Gastroesophageal sphincter (tissue), 4 donors: ENCODE measurements at regions not wholly inside any gene's neighbourhood (a gene's known extent, or its start where the extent isn't known, plus 50 kb on each side); places are given as distances from the start of the nearest gene placed in this dataset.

Experiments
- ATAC-seq: fragments of 150-250 bp; one replicate; pipeline ENCODE4 v1.9.1; 2016; ENCODE audit warnings: mild to moderate bottlenecking, moderate library complexity
- H3K27ac ChIP-seq, 4 donors: fragments of 200-600 bp; sonication (generic) in 3 of 4; 1 replicate in 3 of 4; 2 replicates in 1 of 4; pipeline ENCODE4 v1.5.1; 2016 to 2019
- H3K27me3 ChIP-seq: fragments of 200-600 bp; sonication (generic); one replicate; pipeline ENCODE4 v1.5.1; 2019
- H3K36me3 ChIP-seq, 2 donors: fragments of 200-600 bp; sonication (generic); one replicate each; pipeline ENCODE4 v1.5.1; 2019; ENCODE audit warnings: control low read depth in 1 of 2
- H3K4me1 ChIP-seq, 3 donors: fragments of 200-600 bp; sonication (generic); 1 replicate in 2 of 3; 2 replicates in 1 of 3; pipeline ENCODE4 v1.5.1; 2016 to 2019; ENCODE audit warnings: control low read depth in 2 of 3
- H3K4me3 ChIP-seq, 2 donors: fragments of 200-600 bp; sonication (generic); one replicate each; pipeline ENCODE4 v1.5.1; 2019; ENCODE audit warnings: mild to moderate bottlenecking in 1 of 2, moderate library complexity in 1 of 2
- H3K9me3 ChIP-seq, 3 donors: fragments of 200-600 bp; sonication (generic); one replicate each; pipeline ENCODE4 v1.5.1; 2017 to 2019; ENCODE audit warnings: control low read depth in 2 of 3
- EP300 ChIP-seq: sonication (generic); formaldehyde crosslinking; IDR thresholded peaks from one replicate; pipeline ENCODE4 v1.6.1; 2017; ENCODE audit warnings: antibody characterized with exemption, mild to moderate bottlenecking
- POLR2A ChIP-seq, 2 donors: fragments of 450-650 bp; IDR thresholded peaks; one replicate each; pipeline ENCODE4 v1.6.1; 2017; ENCODE audit warnings: antibody characterized with exemption in 2 of 2, mild to moderate bottlenecking in 2 of 2, moderate library complexity in 1 of 2
- POLR2AphosphoS5 ChIP-seq: sonication (generic); formaldehyde crosslinking; IDR thresholded peaks from one replicate; pipeline ENCODE4 v1.6.1; 2017; ENCODE audit warnings: antibody characterized with exemption
- WGBS, 2 donors: methylation state at CpG; one replicate each; pipeline ENCODE4 v1.1.5; 2018; ENCODE audit warnings: low coverage in 1 of 2; 5-methylcytosine and 5-hydroxymethylcytosine counted together
- TF ChIP-seq, protein P1 (sequence below), 4 experiments: fragments of 200-600 bp in 2 of 4; fragments of 450-650 bp in 2 of 4; sonication (generic) in 1 of 4; IDR thresholded peaks; one replicate each; pipeline ENCODE4 v1.5.1; 2017 to 2019; ENCODE audit warnings: antibody characterized with exemption in 4 of 4, mild to moderate bottlenecking in 2 of 4, moderate library complexity in 2 of 4

DNA sequence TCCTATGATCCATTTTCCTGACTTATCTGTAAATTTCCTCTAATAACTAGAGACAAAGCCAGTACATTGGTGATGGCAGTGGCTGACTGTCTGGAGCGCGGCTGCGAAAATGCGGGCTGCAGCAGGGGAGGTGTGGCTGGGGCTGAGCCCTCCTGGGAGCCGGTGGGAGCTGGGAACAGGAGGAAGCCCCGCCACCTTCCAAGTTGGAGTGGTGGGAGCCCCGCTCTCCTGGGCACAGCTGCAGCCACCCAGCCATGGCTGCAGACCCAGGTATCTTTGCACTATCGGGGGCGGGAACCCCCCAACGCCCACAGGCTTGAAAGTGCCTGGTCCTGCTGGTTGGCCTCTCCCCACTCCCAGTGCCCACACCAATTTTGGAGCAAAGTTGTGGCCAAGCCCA, 633.0 kb upstream of the TMEFF2 start:
- TF ChIP-seq POLR2A (IDR thresholded peaks at IDR 0.05) (no peak), EP300 (no peak), POLR2AphosphoS5 (no peak)
- TF ChIP-seq, protein P1, sequence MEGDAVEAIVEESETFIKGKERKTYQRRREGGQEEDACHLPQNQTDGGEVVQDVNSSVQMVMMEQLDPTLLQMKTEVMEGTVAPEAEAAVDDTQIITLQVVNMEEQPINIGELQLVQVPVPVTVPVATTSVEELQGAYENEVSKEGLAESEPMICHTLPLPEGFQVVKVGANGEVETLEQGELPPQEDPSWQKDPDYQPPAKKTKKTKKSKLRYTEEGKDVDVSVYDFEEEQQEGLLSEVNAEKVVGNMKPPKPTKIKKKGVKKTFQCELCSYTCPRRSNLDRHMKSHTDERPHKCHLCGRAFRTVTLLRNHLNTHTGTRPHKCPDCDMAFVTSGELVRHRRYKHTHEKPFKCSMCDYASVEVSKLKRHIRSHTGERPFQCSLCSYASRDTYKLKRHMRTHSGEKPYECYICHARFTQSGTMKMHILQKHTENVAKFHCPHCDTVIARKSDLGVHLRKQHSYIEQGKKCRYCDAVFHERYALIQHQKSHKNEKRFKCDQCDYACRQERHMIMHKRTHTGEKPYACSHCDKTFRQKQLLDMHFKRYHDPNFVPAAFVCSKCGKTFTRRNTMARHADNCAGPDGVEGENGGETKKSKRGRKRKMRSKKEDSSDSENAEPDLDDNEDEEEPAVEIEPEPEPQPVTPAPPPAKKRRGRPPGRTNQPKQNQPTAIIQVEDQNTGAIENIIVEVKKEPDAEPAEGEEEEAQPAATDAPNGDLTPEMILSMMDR (IDR thresholded peaks at IDR 0.05), result no peak
- no peaks in the 10 kb centered on the region for H3K4me1 ChIP-seq
- H3K27me3 ChIP-seq, result no peaks in the 10 kb centered on the region
- no peak for ATAC-seq
- H3K9me3 ChIP-seq, result no peaks in the 10 kb centered on the region
- no peak overlapping the region for H3K27ac ChIP-seq
- WGBS, 2 donors, result 92% methylated on average over 10 of the region's 10 CpGs; no CpG with 5 or more reads in 1 of the 2 donors
- no peaks in the 10 kb centered on the region for H3K36me3 ChIP-seq
- H3K4me3 ChIP-seq, result no peak overlapping the region

DNA sequence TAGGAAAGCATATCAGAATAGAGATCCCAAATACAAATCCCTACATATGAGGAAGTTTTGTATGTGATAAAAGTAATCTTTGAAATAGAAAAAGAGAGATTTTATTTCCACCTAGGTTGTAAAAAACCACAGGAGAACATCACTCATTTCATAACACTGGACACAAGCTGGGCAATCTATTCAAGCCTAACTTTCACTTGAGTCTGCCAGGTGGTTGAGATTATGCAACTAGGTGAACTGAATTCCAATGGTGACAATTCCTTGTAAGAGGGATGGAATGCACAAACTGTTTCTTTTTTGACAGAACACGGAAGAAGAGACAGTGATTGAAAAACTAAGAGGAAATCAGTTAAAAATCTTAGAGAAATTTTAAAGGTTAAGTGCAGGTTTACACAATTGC, 619.6 kb upstream of the TMEFF2 start:
- no peaks in the 10 kb centered on the region for H3K36me3 ChIP-seq
- no peaks in the 10 kb centered on the region for H3K27me3 ChIP-seq
- no peak overlapping the region for H3K4me3 ChIP-seq
- no peaks in the 10 kb centered on the region for H3K4me1 ChIP-seq
- TF ChIP-seq, protein P1 (IDR thresholded peaks at IDR 0.05), result no peak
- TF ChIP-seq EP300, result no peak
- TF ChIP-seq POLR2AphosphoS5, result no peak
- no peak for TF ChIP-seq POLR2A (IDR thresholded peaks at IDR 0.05)
- H3K27ac ChIP-seq, result no peak overlapping the region
- no peaks in the 10 kb centered on the region for H3K9me3 ChIP-seq
- 67 to 80% methylated on average over 1 of the region's 1 CpG for WGBS, 2 donors
- no peak for ATAC-seq

DNA sequence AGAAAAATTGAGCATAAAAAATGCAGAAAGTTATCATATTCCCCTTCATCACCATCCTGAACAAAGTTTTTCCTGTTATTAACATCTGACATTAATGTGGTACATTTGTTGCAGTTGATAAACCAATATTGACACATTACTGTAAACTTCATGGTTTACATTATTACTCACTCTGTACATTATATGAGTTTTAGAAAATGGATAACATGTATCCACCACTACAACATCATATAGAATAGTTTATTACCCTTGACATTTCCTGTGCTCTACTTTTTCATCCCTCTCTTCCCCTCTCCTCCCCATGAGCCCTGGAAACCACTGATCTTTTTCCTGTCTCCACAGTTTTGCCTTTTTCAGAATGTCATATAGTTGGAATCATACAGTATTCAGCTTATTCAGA, 618.6 kb upstream of the TMEFF2 start:
- TF ChIP-seq, protein P1 (IDR thresholded peaks at IDR 0.05), result no peak
- TF ChIP-seq POLR2A (IDR thresholded peaks at IDR 0.05) (no peak), POLR2AphosphoS5 (no peak)
- Histone ChIP-seq H3K4me3 (no peak overlapping the region), H3K27ac (no peak overlapping the region), H3K36me3 (no peaks in the 10 kb centered on the region), H3K4me1 (no peaks in the 10 kb centered on the region), H3K9me3 (peaks cover 0 to 1% (median 0%) of the 10 kb centered on the region in 3 donors), H3K27me3 (no peaks in the 10 kb centered on the region)
- no peak for ATAC-seq

DNA sequence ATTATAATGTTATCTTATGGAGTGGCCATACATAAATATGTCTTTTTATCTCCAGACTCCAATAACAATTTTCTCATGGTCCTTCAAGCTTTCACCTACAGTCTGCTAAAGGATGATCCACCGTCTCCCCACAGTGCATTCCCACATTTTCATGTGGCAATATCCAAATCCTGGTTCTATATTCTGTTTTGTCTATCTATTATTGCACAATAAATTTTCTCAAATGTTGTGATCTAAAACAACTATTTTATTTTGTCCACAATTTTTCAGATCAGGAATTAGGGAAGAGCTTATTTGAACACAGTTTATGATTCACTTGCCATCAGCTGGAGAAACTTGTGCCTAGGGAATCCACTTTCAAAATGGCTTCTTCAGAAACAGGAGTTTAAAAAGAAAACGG, 614.4 kb upstream of the TMEFF2 start:
- peaks cover 0 to 11% (median 0%) of the 10 kb centered on the region in 3 donors for H3K9me3 ChIP-seq
- WGBS, 2 donors, result 75 to 80% methylated on average over 2 of the region's 2 CpGs
- H3K27ac ChIP-seq, result no peak overlapping the region
- TF ChIP-seq EP300 (no peak), POLR2A (IDR thresholded peaks at IDR 0.05) (no peak), POLR2AphosphoS5 (no peak)
- TF ChIP-seq, protein P1 (IDR thresholded peaks at IDR 0.05), result no peak
- ATAC-seq, result no peak
- no peaks in the 10 kb centered on the region for H3K36me3 ChIP-seq
- no peaks in the 10 kb centered on the region for H3K27me3 ChIP-seq
- no peaks in the 10 kb centered on the region for H3K4me1 ChIP-seq
- no peak overlapping the region for H3K4me3 ChIP-seq

DNA sequence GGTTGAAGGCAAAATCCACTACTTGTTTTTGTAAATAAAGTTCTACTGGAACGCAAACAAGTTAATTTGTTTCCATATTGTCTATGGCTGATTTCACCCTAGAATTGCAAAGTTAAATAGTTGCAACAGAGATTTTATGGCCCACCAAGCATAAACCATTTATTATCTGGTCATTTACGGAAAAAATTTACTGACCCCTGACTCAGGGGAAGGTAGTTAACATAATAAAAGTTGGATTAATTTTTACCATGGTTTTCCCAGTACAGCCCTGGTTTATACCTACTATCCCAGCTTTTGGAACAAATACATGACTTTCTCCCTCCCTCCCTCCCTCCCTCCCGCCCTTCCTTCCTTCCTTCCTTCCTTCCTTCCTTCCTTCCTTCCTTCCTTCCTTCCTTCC, 588.9 kb upstream of the TMEFF2 start:
- Histone ChIP-seq H3K36me3 (no peaks in the 10 kb centered on the region), H3K4me1 (no peaks in the 10 kb centered on the region), H3K27ac (no peak overlapping the region), H3K27me3 (no peaks in the 10 kb centered on the region), H3K9me3 (no peaks in the 10 kb centered on the region), H3K4me3 (no peak overlapping the region)
- no peak for ATAC-seq
- TF ChIP-seq, protein P1 (IDR thresholded peaks at IDR 0.05), result no peak
- TF ChIP-seq POLR2A (IDR thresholded peaks at IDR 0.05), result no peak
- no peak for TF ChIP-seq EP300
- no peak for TF ChIP-seq POLR2AphosphoS5
- WGBS, 2 donors, result 74 to 90% methylated on average over 2 to 3 of the region's 3 CpGs
